Ishikawa (cell line): ENCODE measurements at regions not wholly inside any gene's neighbourhood (a gene's known extent, or its start where the extent isn't known, plus 50 kb on each side); places are given as distances from the start of the nearest gene placed in this dataset.

ENCODE experiments used
- CEBPB ChIP-seq: IDR thresholded peaks from 2 replicates; pipeline ENCODE4 v1.6.1; 2012
- CREB1 ChIP-seq: IDR thresholded peaks from 2 replicates; pipeline ENCODE4 v1.6.1; 2012; ENCODE audit warnings: low read depth
- EGR1 ChIP-seq: IDR thresholded peaks from 2 replicates; pipeline ENCODE4 v1.6.1; 2012
- EP300 ChIP-seq: IDR thresholded peaks from 2 replicates; pipeline ENCODE4 v1.6.1; 2012; ENCODE audit warnings: borderline replicate concordance
- FOXM1 ChIP-seq: IDR thresholded peaks from 2 replicates; pipeline ENCODE4 v1.6.1; 2012; ENCODE audit warnings: low read depth, borderline replicate concordance
- NFIC ChIP-seq: IDR thresholded peaks from 2 replicates; pipeline ENCODE4 v1.6.1; 2012
- RAD21 ChIP-seq: IDR thresholded peaks from 2 replicates; pipeline ENCODE4 v1.6.1; 2012; ENCODE audit warnings: low read depth
- REST ChIP-seq: IDR thresholded peaks from 2 replicates; pipeline ENCODE4 v1.6.1; 2012; ENCODE audit warnings: low read depth, mild to moderate bottlenecking
- TAF1 ChIP-seq: IDR thresholded peaks from 2 replicates; pipeline ENCODE4 v1.6.1; 2012; ENCODE audit warnings: low read depth, mild to moderate bottlenecking
- TCF12 ChIP-seq: IDR thresholded peaks from 2 replicates; pipeline ENCODE4 v1.6.1; 2012; ENCODE audit warnings: low read depth
- TEAD4 ChIP-seq: IDR thresholded peaks from 2 replicates; pipeline ENCODE4 v1.6.1; 2012
- USF1 ChIP-seq: IDR thresholded peaks from 2 replicates; pipeline ENCODE4 v1.6.1; 2012
- YY1 ChIP-seq: IDR thresholded peaks from 2 replicates; pipeline ENCODE4 v1.6.1; 2012; ENCODE audit warnings: low read depth
- ZBTB7A ChIP-seq: IDR thresholded peaks from 2 replicates; pipeline ENCODE4 v1.6.1; 2012; ENCODE audit warnings: low read depth
- TF ChIP-seq, protein P1 (sequence below): IDR thresholded peaks from 2 replicates; pipeline ENCODE4 v1.6.1; 2012

DNA sequence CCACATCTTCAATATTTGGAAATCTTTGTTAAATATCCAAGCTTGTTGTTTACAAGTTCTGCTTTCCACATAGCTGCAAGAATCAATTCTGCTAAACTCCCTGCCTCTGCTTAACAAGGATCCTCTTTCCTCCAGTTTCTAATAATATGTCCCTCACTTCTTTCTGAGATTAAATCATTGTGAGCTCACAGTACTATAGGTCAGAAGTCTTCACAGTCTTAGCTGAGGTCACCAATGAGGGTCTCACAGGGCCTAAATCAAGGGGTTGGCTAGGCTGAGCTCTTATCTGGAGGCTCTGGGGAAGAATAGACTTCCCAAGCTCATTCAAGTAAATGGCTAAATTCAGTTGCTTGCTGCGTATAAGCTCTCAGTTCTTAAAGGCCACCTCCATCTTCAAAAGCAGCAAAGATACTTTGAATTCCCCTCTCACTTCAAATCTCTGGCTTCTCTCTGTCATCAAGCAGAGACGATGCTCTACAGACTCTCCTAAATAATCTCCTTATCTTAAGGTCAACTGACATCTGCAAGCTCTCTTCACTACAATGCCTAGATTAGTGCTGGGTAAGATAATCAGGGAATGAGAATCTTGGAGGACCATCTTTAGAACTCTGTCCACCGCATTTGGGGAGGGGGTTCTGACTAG lies 175.3 kb downstream of the PLPPR4 start:
- no peak for TF ChIP-seq CEBPB
- no peak for TF ChIP-seq CREB1
- TF ChIP-seq RAD21: no peak
- TF ChIP-seq NFIC: no peak
- TF ChIP-seq USF1: no peak
- no peak for TF ChIP-seq EP300
- TF ChIP-seq TCF12: no peak
- TF ChIP-seq TEAD4: no peak
- TF ChIP-seq TAF1: no peak
- no peak for TF ChIP-seq FOXM1
- no peak for TF ChIP-seq EGR1
- no peak for TF ChIP-seq REST
- TF ChIP-seq, protein P1, sequence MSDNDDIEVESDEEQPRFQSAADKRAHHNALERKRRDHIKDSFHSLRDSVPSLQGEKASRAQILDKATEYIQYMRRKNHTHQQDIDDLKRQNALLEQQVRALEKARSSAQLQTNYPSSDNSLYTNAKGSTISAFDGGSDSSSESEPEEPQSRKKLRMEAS: no peak
- no peak for TF ChIP-seq ZBTB7A
- TF ChIP-seq YY1: no peak

GRCh38 chr1:99441299-99442095 lies 177.2 kb downstream of the PLPPR4 start:
- no peak for TF ChIP-seq EGR1
- TF ChIP-seq YY1: no peak
- TF ChIP-seq CEBPB: no peak
- no peak for TF ChIP-seq TAF1
- no peak for TF ChIP-seq CREB1
- no peak for TF ChIP-seq ZBTB7A
- no peak for TF ChIP-seq REST
- no peak for TF ChIP-seq USF1

DNA sequence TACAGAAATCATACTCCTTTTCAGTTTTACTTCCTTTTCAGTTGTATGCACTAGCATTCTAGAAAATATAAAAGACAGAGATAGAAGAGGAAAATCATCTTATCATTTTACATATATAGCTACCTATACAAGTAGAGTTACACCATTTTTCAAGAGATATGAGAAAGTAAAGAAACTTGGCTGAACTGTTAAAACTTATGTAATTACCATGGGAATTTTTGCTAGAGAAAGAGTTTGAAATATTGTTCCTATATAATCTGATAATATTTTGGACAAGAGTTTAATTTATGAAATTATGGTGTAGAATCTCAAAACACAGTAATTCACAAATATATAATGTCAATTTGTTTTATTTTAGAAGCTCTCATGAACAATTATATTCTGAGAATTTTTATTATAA lies 180.8 kb downstream of the PLPPR4 start:
- TF ChIP-seq TCF12: no peak
- TF ChIP-seq CEBPB: no peak
- no peak for TF ChIP-seq ZBTB7A
- TF ChIP-seq YY1: no peak
- TF ChIP-seq REST: no peak
- no peak for TF ChIP-seq USF1
- no peak for TF ChIP-seq CREB1
- no peak for TF ChIP-seq NFIC
- TF ChIP-seq TEAD4: no peak
- TF ChIP-seq RAD21: no peak
- TF ChIP-seq EGR1: no peak
- no peak for TF ChIP-seq EP300
- TF ChIP-seq, protein P1: no peak
- no peak for TF ChIP-seq TAF1
- TF ChIP-seq FOXM1: no peak

DNA sequence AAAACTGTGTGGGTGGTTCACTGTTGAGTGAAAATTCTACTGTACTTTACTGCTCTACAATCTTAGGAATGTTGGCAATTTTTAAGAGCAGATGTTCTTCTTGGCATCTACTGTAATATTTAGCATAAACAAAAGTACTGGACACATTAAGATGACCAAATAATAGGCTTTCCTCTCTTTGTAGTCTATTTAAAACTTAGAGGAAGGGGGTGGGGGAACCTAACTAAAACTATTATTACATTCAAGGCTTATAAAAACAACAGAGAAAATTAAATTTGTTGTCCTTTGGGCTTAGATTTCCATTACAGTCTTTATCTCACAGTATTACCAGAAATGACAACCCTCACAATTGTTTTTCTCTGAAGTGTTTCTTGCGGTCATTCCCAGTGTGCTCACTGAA lies 181.2 kb downstream of the PLPPR4 start:
- no peak for TF ChIP-seq CEBPB
- no peak for TF ChIP-seq TAF1
- TF ChIP-seq CREB1: no peak
- TF ChIP-seq USF1: no peak
- TF ChIP-seq TEAD4: no peak
- no peak for TF ChIP-seq YY1
- no peak for TF ChIP-seq NFIC
- no peak for TF ChIP-seq ZBTB7A
